Activated CD8-positive, alpha-beta T cell treated with anti-CD3 and anti-CD28 coated beads, Interleukin-2, amount 10 ng/mL, durations not matched to agents 7 days and 5 days (primary cell): ENCODE measurements at regions not wholly inside any gene's neighbourhood (a gene's known extent, or its start where the extent isn't known, plus 50 kb on each side); places are given as distances from the start of the nearest gene placed in this dataset.
"Not testable (repeated sequence)": the region's sequence is repeated elsewhere in the genome, so short reads cannot be mapped to it uniquely, and the experiment has no call there.

Source experiments
- ATAC-seq: fragments of 150-1000 bp; cut with Tn5 transposase; one replicate; pipeline ENCODE4 v1.10.0; 2021; ENCODE audit warnings: moderate library complexity
- CTCF ChIA-PET: fragments of 350-600 bp; sonication (Branson Sonifier 250); formaldehyde crosslinking; loops from one replicate; lab custom pipeline; 2021; ENCODE audit warnings: antibody characterized with exemption; lab: Charles Lee
- POLR2A ChIA-PET: fragments of 350-600 bp; sonication (Branson Sonifier 250); formaldehyde crosslinking; loops from one replicate; lab custom pipeline; 2021; ENCODE audit warnings: antibody characterized with exemption; lab: Charles Lee
- DNase-seq: peaks from one replicate; pipeline ENCODE4 v3.0.0-alpha.2; 2020
- H3K27ac Mint-ChIP-seq: one replicate; pipeline ENCODE4 v1.8.0; 2021; ENCODE audit warnings: mild to moderate bottlenecking, mixed read lengths
- H3K27me3 Mint-ChIP-seq: one replicate; pipeline ENCODE4 v1.8.0; 2021; ENCODE audit warnings: low read depth, mixed read lengths
- H3K36me3 Mint-ChIP-seq: one replicate; pipeline ENCODE4 v1.8.0; 2021; ENCODE audit warnings: low read depth, mixed read lengths
- H3K4me1 Mint-ChIP-seq: one replicate; pipeline ENCODE4 v1.8.0; 2021; ENCODE audit warnings: low read depth, mixed read lengths
- H3K4me3 Mint-ChIP-seq: one replicate; pipeline ENCODE4 v1.8.0; 2021; ENCODE audit warnings: mild to moderate bottlenecking, mixed read lengths
- H3K9me3 Mint-ChIP-seq: one replicate; pipeline ENCODE4 v1.8.0; 2022; ENCODE audit warnings: mixed read lengths; ENCODE audit not compliant: insufficient read depth

DNA sequence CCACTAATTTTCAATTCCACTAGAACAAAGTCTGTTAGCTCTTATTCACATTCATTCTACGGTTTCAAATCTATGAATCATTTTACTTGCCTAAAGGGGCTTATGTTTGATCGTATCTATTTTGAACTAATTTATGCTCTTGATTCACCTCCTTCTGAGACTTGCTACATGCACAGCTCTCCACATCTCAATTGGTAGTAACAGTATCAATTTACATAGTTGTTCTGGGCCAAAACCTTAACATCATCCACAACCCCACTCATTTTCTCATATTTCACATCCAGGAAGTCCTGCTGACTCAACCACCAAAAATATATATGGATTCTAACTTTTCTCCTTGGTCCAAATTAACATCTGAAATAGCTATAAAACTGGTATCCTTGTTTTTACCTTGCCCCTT lies 208.6 kb downstream of the RASSF9 start:
- Mint-ChIP-seq H3K36me3 (no peaks in the 10 kb centered on the region), H3K27me3 (no peaks in the 10 kb centered on the region), H3K4me3 (no peak overlapping the region), H3K9me3 (no peaks in the 10 kb centered on the region), H3K4me1 (no peaks in the 10 kb centered on the region), H3K27ac (no peak overlapping the region)
- ChIA-PET CTCF (no interaction called here), POLR2A (no interaction called here)
- DNase-seq (no peak), ATAC-seq (no peak)

DNA sequence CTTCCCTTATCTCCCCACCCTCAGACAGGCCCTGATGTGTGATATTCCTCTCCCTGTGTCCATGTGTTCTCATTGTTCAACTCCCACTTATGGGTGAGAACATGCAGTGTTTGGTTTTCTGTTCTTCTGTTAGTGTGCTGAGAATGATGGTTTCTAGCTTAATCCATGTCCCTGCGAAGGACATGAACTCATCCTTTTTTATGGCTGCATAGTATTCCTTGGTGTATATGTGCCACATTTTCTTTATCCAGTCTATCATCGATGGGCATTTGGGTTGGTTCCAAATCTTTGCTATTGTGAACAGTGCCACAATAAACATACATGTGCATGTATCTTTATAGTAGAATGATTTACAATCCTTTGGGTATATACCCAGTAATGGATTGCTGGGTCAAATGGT lies 207.6 kb downstream of the RASSF9 start:
- H3K36me3 Mint-ChIP-seq, DNase-seq, CTCF ChIA-PET, H3K27ac Mint-ChIP-seq, H3K4me3 Mint-ChIP-seq, H3K9me3 Mint-ChIP-seq, POLR2A ChIA-PET, ATAC-seq, H3K4me1 Mint-ChIP-seq, H3K27me3 Mint-ChIP-seq: not testable (repeated sequence)

DNA sequence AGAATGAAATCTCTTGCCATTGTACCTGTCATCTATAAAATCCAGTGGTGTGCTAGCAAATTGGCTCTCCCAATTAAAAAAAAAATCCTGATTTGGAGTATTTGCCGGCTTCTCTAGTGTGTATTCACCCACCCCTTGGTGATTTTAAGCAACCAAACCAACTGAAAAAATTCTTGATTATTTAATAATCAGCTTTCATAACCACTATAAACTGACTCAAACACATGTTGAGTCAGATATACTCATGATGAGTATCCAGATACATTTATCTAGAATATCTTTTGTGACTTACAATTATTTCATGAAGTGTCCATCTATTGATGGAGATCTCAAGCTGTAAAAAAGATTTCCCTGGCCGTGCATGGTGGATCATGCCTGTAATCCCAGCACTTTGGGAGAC lies 205.4 kb downstream of the RASSF9 start:
- POLR2A ChIA-PET, result no interaction called here
- Mint-ChIP-seq H3K9me3 (no peaks in the 10 kb centered on the region), H3K4me3 (no peak overlapping the region), H3K27me3 (no peaks in the 10 kb centered on the region), H3K27ac (no peak overlapping the region), H3K4me1 (no peaks in the 10 kb centered on the region), H3K36me3 (no peaks in the 10 kb centered on the region)
- CTCF ChIA-PET, result no interaction called here
- ATAC-seq, result no peak
- no peak for DNase-seq

DNA sequence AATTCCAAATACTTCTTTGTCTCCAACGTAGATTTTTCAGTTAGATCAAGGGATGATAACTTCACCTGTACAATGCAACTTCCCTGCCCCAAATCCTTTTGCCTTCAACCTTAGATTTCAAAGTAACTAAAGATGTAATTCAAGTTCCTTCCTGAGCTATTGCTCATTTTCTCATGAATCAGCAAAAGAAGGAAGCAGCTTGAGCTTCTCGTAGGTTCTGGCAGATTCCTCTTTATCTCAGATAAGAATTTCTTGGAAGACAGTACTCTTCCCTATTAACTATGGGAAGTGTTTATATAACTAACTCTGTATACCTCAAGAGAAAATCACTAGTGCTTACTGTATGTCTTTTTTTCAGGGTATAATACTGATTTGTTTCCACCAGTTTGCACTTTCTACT lies 203.8 kb downstream of the RASSF9 start:
- ATAC-seq (no peak), DNase-seq (no peak)
- Mint-ChIP-seq H3K4me3 (no peak overlapping the region), H3K36me3 (no peaks in the 10 kb centered on the region), H3K4me1 (no peaks in the 10 kb centered on the region), H3K9me3 (no peaks in the 10 kb centered on the region), H3K27me3 (no peaks in the 10 kb centered on the region), H3K27ac (no peak overlapping the region)
- ChIA-PET CTCF (no interaction called here), POLR2A (no interaction called here)

DNA sequence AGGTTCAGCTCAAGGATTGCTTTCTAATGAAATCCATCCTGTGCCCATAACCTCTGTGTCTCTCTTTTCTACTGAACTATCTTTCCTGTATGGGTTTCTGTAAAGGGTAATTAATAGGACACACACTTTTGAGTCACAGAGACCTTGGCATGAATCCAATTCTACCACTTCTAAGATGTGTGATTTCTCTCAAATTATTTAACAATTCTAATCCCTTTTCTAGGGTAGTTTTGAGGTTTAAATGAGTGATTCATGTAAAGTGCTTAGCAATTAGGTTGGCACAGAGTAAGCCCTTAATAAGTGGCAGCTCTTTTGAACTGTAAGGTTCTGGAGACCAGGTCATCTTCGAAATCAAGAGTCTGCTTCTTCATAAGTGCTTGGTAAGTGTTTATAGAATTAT lies 202.7 kb downstream of the RASSF9 start:
- no peak overlapping the region for H3K27ac Mint-ChIP-seq
- ATAC-seq, result no peak
- H3K36me3 Mint-ChIP-seq, result no peaks in the 10 kb centered on the region
- POLR2A ChIA-PET, result no interaction called here
- no peaks in the 10 kb centered on the region for H3K4me1 Mint-ChIP-seq
- no peaks in the 10 kb centered on the region for H3K9me3 Mint-ChIP-seq
- no peaks in the 10 kb centered on the region for H3K27me3 Mint-ChIP-seq
- DNase-seq, result no peak
- no peak overlapping the region for H3K4me3 Mint-ChIP-seq
- CTCF ChIA-PET, result no interaction called here

DNA sequence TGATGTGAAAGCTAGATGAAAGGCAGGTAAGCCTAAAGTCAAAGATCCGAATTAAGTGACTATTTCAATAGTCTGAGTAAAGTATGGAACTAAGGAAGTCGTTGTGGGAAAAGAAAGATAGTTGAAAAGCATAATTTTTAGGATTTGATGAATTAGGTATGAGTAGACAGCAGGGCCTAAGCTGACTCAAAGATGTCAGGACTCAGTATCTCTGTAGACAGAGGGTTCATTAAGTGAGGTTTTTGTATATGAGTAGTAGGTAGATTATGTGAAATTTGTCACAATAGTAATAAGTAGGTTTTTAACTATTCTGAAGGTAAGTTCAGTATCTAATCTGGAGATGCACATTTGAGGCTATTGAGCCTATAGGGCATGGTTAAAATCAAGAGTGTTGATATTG lies 196.4 kb downstream of the RASSF9 start:
- ChIA-PET CTCF (no interaction called here), POLR2A (no interaction called here)

DNA sequence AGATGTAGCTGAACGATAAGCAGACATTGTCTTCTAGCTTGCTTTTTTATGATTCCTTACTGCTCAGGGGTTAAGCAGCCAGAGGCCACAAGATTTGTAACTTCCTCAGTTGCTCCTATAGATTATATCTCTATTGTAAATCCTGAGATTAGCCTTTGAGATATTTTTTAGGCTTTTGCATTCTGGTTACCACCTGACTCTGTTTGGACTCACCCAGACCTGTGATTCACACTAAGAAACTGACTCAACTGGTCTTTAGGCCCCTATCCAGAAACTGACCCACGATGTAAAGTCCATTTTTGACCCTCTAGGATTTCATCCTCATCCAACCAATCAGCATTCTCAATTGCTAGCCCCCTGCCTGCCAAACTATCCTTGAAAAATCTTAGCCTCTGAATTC lies 194.4 kb downstream of the RASSF9 start:
- ChIA-PET POLR2A (no interaction called here), CTCF (no interaction called here)
- Mint-ChIP-seq H3K36me3 (no peaks in the 10 kb centered on the region), H3K9me3 (no peaks in the 10 kb centered on the region), H3K4me1 (no peaks in the 10 kb centered on the region), H3K4me3 (no peak overlapping the region), H3K27ac (no peak overlapping the region), H3K27me3 (no peaks in the 10 kb centered on the region)
- DNase-seq, result no peak
- ATAC-seq, result no peak

More for the DNA sequence above, 196.4 kb downstream of the RASSF9 start:
- ATAC-seq (no peak), DNase-seq (no peak)
- H3K4me3 Mint-ChIP-seq, result no peak overlapping the region
- H3K4me1 Mint-ChIP-seq, result no peaks in the 10 kb centered on the region
- H3K27me3 Mint-ChIP-seq, result no peaks in the 10 kb centered on the region
- no peaks in the 10 kb centered on the region for H3K36me3 Mint-ChIP-seq
- H3K27ac Mint-ChIP-seq, result no peak overlapping the region
- no peaks in the 10 kb centered on the region for H3K9me3 Mint-ChIP-seq

DNA sequence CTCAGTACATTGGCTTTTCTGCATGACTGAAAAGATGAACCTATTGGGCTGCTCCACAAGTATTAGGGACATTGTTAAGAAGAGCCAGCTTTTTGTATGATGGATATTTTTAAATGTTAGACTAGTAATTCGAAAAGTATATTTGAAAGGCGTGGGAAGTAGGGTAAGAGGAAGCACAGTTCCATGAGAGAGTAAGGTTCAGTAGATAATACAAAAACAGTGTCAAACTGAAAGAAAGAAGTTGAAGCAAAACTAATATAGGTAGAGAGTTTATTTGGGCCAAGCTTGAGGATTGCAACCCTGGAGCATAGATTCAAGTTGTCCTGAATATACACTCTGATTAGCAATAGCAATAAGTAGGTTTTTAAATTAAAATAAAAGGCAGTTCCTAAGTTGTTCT lies 193.9 kb downstream of the RASSF9 start:
- no peaks in the 10 kb centered on the region for H3K36me3 Mint-ChIP-seq
- POLR2A ChIA-PET, result no interaction called here
- CTCF ChIA-PET, result no interaction called here
- H3K4me1 Mint-ChIP-seq, result no peaks in the 10 kb centered on the region
- no peaks in the 10 kb centered on the region for H3K9me3 Mint-ChIP-seq
- H3K27me3 Mint-ChIP-seq, result no peaks in the 10 kb centered on the region
- H3K27ac Mint-ChIP-seq, result no peak overlapping the region
- H3K4me3 Mint-ChIP-seq, result no peak overlapping the region
- no peak for DNase-seq
- ATAC-seq, result no peak

DNA sequence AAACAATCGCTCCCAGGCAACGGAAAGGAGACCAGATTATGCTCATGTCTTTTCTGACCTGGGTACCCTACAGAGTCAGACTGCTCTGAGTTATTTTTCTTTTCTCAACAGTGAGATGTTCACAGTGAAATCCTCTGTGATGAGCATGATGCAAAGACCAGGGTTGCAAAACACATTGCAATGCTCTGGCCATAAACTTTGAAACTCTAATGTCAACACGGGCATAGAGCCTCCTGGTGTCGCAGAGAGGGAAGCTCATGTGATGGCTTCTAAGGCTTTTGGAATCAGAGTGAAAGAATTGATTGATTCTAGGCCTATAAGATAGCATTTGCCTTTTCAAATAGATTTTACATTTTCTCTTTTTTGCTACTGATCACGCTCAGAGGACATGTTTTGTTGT lies 193.4 kb downstream of the RASSF9 start:
- Mint-ChIP-seq H3K36me3 (no peaks in the 10 kb centered on the region), H3K27ac (no peak overlapping the region), H3K9me3 (no peaks in the 10 kb centered on the region), H3K4me1 (no peaks in the 10 kb centered on the region), H3K27me3 (no peaks in the 10 kb centered on the region), H3K4me3 (no peak overlapping the region)
- no peak for DNase-seq
- CTCF ChIA-PET, result no interaction called here
- no peak for ATAC-seq
- POLR2A ChIA-PET, result no interaction called here

DNA sequence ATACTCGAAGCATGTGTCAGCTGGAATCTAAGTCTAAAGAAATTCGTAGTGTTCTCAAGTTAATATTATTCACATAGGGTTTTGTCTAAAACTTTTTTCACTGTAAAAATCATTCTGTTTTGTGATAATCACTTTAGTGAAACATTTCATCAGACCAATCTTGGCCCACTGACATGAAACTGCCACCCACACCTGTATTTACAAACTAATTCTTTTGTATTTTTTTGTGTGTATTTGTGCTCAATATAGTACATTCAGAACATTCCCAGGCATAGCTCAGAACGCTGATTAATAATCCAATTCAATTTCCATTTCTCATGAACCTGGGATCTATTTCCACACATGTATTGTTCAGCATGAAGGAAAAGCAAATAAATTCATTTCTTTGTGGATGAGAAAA lies 191.7 kb downstream of the RASSF9 start:
- DNase-seq (no peak), ATAC-seq (no peak)
- H3K27ac Mint-ChIP-seq, result no peak overlapping the region
- no peaks in the 10 kb centered on the region for H3K4me1 Mint-ChIP-seq
- POLR2A ChIA-PET, result no interaction called here
- H3K27me3 Mint-ChIP-seq, result no peaks in the 10 kb centered on the region
- H3K4me3 Mint-ChIP-seq, result no peak overlapping the region
- H3K36me3 Mint-ChIP-seq, result no peaks in the 10 kb centered on the region
- H3K9me3 Mint-ChIP-seq, result no peaks in the 10 kb centered on the region
- CTCF ChIA-PET, result no interaction called here

DNA sequence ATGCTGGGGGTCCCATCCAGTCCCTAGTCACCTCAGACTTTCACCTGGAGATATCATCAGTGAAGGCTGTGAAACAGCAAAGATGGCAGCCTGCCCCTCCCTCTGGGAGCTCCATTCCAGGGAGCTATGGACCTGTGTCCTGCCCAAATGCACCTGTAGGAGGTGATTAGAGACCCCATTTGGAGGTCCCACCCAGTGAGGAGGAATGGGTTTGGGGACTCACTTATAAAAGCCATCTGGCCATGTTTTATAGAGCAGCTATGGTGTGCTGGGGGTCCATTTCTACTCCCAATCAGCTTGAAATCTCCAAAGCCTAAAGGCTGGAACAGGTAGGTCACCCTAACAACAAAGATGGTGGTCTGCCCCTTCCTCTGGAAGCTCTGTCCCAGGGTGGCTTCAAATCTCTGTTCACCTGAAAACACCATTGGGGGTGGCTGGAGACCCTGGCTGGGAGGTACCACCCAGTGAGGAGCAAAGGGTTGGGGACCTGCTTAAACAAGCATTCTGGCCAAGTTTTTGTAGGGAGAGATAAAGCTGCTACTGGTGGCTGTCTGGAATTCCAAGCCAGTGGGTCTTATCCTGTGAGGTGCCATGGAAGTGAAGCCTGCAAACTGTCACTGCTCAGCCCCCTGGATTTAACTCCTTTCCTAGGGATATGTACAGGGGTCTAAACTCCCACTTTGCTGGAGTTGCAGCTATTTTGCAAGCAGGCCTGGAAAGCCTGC lies 182.3 kb downstream of the RASSF9 start:
- ATAC-seq (no peak), DNase-seq (no peak)
- H3K4me1 Mint-ChIP-seq, result no peaks in the 10 kb centered on the region
- no peaks in the 10 kb centered on the region for H3K27me3 Mint-ChIP-seq
- ChIA-PET CTCF (no interaction called here), POLR2A (no interaction called here)
- no peak overlapping the region for H3K27ac Mint-ChIP-seq
- H3K4me3 Mint-ChIP-seq, result no peak overlapping the region
- no peaks in the 10 kb centered on the region for H3K36me3 Mint-ChIP-seq
- H3K9me3 Mint-ChIP-seq, result peaks cover 4% of the 10 kb centered on the region

DNA sequence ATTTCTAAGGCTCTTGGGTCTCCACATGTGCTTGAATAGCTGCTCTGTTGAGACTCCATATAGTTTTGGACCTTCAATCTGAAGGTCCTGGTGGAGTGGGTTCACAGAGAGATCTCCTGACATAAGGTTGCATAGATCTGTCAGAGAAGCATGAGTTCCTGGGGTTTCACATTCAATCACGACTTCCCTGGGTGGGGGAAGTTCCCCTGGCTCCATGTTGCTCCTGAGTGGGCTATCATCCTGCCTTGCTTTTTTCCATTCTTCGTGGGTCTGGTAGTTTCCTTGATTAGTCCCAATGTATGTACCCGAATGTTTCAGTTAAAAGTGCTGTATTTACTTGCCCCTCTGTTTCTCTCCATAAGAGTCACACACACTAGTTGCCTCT lies 181.8 kb downstream of the RASSF9 start:
- Mint-ChIP-seq H3K9me3 (peaks cover 4% of the 10 kb centered on the region), H3K4me1 (no peaks in the 10 kb centered on the region), H3K36me3 (no peaks in the 10 kb centered on the region), H3K27me3 (no peaks in the 10 kb centered on the region), H3K27ac (no peak overlapping the region), H3K4me3 (no peak overlapping the region)
- ChIA-PET CTCF (no interaction called here), POLR2A (no interaction called here)
- no peak for DNase-seq
- no peak for ATAC-seq

DNA sequence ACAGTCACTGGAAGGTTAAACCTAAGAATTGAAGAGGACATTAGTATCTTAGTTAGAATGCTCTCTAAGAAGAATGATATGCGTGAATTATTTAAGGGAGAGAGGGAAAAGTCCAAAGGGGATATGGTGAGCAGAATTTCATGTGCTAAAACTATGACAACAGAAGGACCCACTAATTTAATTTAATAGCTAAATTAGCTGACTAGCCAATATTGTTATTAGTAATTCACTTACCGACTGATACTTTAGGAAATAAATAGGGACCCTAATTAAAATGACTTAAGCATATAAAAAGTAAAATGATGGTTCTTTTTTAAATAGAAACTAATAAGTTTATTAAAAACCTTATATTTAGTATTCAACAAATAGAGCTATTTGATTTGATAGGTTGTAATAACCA lies 179.6 kb downstream of the RASSF9 start:
- POLR2A ChIA-PET, result no interaction called here
- no peak overlapping the region for H3K4me3 Mint-ChIP-seq
- ATAC-seq (no peak), DNase-seq (no peak)
- no peaks in the 10 kb centered on the region for H3K9me3 Mint-ChIP-seq
- H3K27ac Mint-ChIP-seq, result no peak overlapping the region
- no peaks in the 10 kb centered on the region for H3K36me3 Mint-ChIP-seq
- CTCF ChIA-PET, result no interaction called here
- H3K27me3 Mint-ChIP-seq, result no peaks in the 10 kb centered on the region
- no peaks in the 10 kb centered on the region for H3K4me1 Mint-ChIP-seq
